ENCODE measurements at regions not wholly inside any gene's neighbourhood (a gene's known extent, or its start where the extent isn't known, plus 50 kb on each side); places are given as distances from the start of the nearest gene placed in this dataset.

DNA sequence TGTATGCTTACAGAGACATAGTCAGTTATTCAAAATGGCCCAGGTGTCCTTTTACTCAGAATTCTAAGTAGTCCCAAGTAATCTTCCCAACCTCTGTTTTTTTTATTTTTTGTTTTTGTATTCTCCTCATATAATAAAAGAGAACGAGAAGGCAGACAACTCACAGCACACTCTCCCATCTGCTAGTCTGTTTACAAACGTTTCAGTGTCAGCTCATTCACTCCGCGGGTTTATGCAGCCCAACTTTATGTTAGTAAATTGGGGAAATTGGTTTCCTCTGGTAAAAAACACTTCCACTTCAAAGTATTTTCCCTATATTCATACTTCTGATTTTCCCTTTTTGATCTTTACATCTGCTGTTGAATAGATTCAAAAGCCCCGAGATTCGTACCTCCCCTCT is 347.2 kb downstream of the EFNA5 start:
- TF ChIP-seq, protein P1, sequence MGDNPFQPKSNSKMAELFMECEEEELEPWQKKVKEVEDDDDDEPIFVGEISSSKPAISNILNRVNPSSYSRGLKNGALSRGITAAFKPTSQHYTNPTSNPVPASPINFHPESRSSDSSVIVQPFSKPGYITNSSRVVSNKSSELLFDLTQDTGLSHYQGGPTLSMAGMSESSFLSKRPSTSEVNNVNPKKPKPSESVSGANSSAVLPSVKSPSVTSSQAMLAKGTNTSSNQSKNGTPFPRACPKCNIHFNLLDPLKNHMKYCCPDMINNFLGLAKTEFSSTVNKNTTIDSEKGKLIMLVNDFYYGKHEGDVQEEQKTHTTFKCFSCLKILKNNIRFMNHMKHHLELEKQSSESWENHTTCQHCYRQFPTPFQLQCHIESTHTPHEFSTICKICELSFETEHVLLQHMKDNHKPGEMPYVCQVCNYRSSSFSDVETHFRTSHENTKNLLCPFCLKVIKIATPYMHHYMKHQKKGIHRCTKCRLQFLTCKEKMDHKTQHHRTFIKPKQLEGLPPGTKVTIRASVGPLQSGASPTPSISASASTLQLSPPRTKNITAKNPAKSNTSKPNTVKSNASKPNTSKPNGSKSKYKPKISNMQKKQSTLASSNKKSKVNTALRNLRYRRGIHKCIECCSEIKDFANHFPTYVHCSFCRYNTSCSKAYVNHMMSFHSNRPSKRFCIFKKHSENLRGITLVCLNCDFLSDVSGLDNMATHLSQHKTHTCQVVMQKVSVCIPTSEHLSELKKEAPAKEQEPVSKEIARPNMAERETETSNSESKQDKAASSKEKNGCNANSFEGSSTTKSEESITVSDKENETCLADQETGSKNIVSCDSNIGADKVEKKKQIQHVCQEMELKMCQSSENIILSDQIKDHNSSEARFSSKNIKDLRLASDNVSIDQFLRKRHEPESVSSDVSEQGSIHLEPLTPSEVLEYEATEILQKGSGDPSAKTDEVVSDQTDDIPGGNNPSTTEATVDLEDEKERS (tag by site-specific recombination; IDR thresholded peaks at IDR 0.05), result no peak
- TF ChIP-seq ZNF558 (tag by site-specific recombination; IDR thresholded peaks at IDR 0.05) (no peak), PRDM1 (tag by site-specific recombination; IDR thresholded peaks at IDR 0.05) (no peak)

Measured in HEK293 (cell line).